GM12872 (cell line): ENCODE measurements at regions not wholly inside any gene's neighbourhood (a gene's known extent, or its start where the extent isn't known, plus 50 kb on each side); places are given as distances from the start of the nearest gene placed in this dataset.

Source experiments
- TF ChIP-seq, protein P1 (sequence below): IDR thresholded peaks from 3 replicates; pipeline ENCODE4 v1.5.1; 2011; ENCODE audit warnings: low read depth, mild to moderate bottlenecking, low read length, moderate library complexity; ENCODE audit not compliant: insufficient read depth

- TF ChIP-seq, protein P1, sequence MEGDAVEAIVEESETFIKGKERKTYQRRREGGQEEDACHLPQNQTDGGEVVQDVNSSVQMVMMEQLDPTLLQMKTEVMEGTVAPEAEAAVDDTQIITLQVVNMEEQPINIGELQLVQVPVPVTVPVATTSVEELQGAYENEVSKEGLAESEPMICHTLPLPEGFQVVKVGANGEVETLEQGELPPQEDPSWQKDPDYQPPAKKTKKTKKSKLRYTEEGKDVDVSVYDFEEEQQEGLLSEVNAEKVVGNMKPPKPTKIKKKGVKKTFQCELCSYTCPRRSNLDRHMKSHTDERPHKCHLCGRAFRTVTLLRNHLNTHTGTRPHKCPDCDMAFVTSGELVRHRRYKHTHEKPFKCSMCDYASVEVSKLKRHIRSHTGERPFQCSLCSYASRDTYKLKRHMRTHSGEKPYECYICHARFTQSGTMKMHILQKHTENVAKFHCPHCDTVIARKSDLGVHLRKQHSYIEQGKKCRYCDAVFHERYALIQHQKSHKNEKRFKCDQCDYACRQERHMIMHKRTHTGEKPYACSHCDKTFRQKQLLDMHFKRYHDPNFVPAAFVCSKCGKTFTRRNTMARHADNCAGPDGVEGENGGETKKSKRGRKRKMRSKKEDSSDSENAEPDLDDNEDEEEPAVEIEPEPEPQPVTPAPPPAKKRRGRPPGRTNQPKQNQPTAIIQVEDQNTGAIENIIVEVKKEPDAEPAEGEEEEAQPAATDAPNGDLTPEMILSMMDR: no peak
These were observed 656.6 kb downstream of the ANKRD50 start for GRCh38 chr4:124055896-124056295.

DNA sequence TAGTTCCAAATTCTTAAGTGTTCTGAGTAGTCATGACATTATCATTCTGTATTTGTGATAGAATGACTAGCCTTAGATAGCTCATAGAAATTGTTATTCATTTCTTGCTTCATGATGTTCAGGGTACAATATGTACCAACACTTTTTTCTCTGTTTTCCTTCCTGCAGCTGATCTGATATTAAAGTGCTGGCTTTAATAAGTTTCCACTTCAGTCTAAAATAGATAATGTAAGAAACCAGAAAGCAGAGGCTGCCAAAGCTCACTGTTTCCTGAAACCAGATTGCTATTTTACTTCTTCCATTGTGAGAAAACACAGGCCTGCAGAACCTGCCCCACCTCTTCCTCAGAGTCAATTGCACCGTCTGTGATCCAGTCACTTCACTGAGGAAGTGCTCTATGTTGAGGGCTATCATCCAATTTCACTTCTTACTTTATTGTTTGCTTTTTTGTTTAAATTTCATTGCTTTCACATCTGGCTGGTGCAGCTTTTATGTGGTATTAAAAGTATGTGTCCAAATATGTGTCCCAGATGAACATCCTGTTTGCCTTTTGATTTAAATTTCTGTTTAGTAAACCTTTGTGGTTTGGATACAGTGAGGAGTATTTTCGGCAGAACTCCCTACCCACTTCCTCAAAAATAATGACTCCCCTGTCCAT is 652.1 kb downstream of the ANKRD50 start:
- TF ChIP-seq, protein P1: no peak

DNA sequence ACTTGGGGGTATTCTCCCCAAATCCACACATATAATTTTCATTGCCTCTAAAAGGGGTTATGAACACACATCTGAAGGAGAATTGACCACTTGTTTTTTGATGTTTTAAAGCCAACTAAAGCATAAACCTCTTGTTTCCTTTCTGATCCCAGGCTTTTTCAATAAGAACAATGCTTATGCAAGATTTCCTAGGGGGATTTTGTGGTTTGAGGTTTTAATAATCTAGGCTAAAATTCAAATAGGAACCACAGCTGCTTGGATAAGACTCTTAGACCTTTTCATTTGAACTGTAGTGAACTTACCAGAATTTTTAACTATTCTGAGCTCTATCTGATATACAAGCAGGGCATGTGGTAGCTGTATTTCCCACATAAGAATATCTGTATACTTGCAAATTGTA is 651.1 kb downstream of the ANKRD50 start:
- TF ChIP-seq, protein P1: no peak

DNA sequence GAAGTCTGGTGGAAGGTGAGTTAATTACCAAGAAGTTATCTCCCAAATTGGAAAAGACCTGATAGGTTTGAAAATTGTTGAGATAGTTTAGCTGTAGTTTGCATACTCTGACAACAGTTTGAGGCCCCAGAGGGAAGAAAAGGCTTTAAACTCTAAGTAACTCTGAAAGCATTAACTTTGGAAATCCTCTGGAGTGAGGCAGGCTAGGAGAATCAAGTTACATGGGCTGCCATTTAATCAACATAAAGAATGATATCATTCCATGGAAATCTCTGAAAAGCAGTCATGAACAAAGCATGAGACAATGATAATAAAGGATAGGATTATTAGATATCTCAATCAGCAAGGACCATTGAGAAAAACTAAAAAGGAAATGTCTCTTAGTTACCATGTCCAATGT is 647.1 kb downstream of the ANKRD50 start:
- TF ChIP-seq, protein P1: no peak

- TF ChIP-seq, protein P1: no peak
These were observed 646.6 kb downstream of the ANKRD50 start for GRCh38 chr4:124065936-124066335.

DNA sequence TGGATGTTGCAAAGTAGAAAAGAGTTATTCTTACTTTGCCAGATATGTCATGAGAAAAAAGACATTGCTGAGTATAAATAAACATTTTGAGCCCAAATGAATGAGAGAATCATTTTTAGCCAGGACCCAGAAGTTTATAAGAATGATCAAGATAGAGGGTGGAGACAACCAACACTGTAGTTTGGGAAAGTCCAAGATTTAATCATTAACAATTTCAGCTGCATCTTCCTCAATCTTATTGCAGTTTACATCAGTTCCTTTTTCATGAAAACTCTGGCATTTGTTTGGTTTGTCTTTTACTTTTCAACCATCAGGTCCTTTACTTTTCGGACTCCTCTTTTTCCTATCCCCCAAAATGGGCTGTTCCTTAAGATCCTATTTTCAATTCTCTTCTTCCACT is 645.9 kb downstream of the ANKRD50 start:
- TF ChIP-seq, protein P1: no peak

GRCh38 chr4:124067046-124067445 is 645.5 kb downstream of the ANKRD50 start:
- TF ChIP-seq, protein P1: no peak
